Neural cell (in vitro differentiated cells): ENCODE measurements at regions not wholly inside any gene's neighbourhood (a gene's known extent, or its start where the extent isn't known, plus 50 kb on each side); places are given as distances from the start of the nearest gene placed in this dataset.

Experiments used
- CTCF ChIP-seq: fragments of 450-650 bp; IDR thresholded peaks from 2 replicates; pipeline ENCODE4 v1.5.1; 2014; ENCODE audit warnings: antibody characterized with exemption, mild to moderate bottlenecking, moderate library complexity; ENCODE audit not compliant: poor library complexity, severe bottlenecking
- EZH2 ChIP-seq: fragments of 200-600, 300-800 bp; shearing (Covaris generic), sonication (generic); IDR thresholded peaks from 2 replicates; pipeline ENCODE4 v1.6.1; 2014; ENCODE audit warnings: antibody characterized with exemption, low read length, borderline replicate concordance, mild to moderate bottlenecking; ENCODE audit not compliant: insufficient read depth, poor library complexity, severe bottlenecking
- MXI1 ChIP-seq: fragments of 450-650 bp; conservative IDR thresholded peaks from 2 replicates; pipeline ENCODE4 v1.6.1; 2014; ENCODE audit warnings: antibody characterized with exemption, mild to moderate bottlenecking; ENCODE audit not compliant: poor library complexity, severe bottlenecking
- POLR2AphosphoS5 ChIP-seq: IDR thresholded peaks from 2 replicates; pipeline ENCODE4 v1.6.1; 2012
- TAF1 ChIP-seq: IDR thresholded peaks from 2 replicates; pipeline ENCODE4 v1.6.1; 2012; ENCODE audit warnings: low read depth
- TF ChIP-seq, protein P1 (sequence below): IDR thresholded peaks from 2 replicates; pipeline ENCODE4 v1.6.1; 2012; ENCODE audit warnings: borderline replicate concordance

- TF ChIP-seq CTCF (no peak), TAF1 (no peak), EZH2 (no peak), MXI1 (no peak), POLR2AphosphoS5 (no peak)
- TF ChIP-seq, protein P1, sequence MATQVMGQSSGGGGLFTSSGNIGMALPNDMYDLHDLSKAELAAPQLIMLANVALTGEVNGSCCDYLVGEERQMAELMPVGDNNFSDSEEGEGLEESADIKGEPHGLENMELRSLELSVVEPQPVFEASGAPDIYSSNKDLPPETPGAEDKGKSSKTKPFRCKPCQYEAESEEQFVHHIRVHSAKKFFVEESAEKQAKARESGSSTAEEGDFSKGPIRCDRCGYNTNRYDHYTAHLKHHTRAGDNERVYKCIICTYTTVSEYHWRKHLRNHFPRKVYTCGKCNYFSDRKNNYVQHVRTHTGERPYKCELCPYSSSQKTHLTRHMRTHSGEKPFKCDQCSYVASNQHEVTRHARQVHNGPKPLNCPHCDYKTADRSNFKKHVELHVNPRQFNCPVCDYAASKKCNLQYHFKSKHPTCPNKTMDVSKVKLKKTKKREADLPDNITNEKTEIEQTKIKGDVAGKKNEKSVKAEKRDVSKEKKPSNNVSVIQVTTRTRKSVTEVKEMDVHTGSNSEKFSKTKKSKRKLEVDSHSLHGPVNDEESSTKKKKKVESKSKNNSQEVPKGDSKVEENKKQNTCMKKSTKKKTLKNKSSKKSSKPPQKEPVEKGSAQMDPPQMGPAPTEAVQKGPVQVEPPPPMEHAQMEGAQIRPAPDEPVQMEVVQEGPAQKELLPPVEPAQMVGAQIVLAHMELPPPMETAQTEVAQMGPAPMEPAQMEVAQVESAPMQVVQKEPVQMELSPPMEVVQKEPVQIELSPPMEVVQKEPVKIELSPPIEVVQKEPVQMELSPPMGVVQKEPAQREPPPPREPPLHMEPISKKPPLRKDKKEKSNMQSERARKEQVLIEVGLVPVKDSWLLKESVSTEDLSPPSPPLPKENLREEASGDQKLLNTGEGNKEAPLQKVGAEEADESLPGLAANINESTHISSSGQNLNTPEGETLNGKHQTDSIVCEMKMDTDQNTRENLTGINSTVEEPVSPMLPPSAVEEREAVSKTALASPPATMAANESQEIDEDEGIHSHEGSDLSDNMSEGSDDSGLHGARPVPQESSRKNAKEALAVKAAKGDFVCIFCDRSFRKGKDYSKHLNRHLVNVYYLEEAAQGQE, result no peak
Measured at GRCh38 chr20:54806462-54806861, 331.1 kb downstream of the DOK5 start.
